Upper lobe of right lung (tissue), 1 donor: ENCODE measurements at regions not wholly inside any gene's neighbourhood (a gene's known extent, or its start where the extent isn't known, plus 50 kb on each side); places are given as distances from the start of the nearest gene placed in this dataset.

Experiments
- ATAC-seq: fragments of 200-7000 bp; cut with Tn5 transposase; one replicate; pipeline ENCODE4 v1.9.1; 2020; ENCODE audit warnings: mild to moderate bottlenecking, moderate library complexity
- DNase-seq: peaks from one replicate; pipeline ENCODE4 v3.0.0-alpha.2; 2020
- H3K27ac ChIP-seq: fragments of 200-600 bp; one replicate; pipeline ENCODE4 v1.8.0; 2022
- H3K27me3 ChIP-seq: fragments of 200-600 bp; one replicate; pipeline ENCODE4 v1.8.0; 2022; ENCODE audit warnings: mild to moderate bottlenecking
- H3K36me3 ChIP-seq: fragments of 200-600 bp; one replicate; pipeline ENCODE4 v1.8.0; 2022
- H3K4me1 ChIP-seq: fragments of 200-600 bp; one replicate; pipeline ENCODE4 v1.8.0; 2022
- H3K4me3 ChIP-seq: fragments of 200-600 bp; one replicate; pipeline ENCODE4 v1.8.0; 2022; ENCODE audit warnings: mild to moderate bottlenecking
- H3K9me3 ChIP-seq: fragments of 200-600 bp; one replicate; pipeline ENCODE4 v1.8.0; 2022
- CTCF ChIP-seq: fragments of 200-600 bp; IDR thresholded peaks from one replicate; pipeline ENCODE4 v1.8.0; 2022; ENCODE audit warnings: antibody characterized with exemption
- intact Hi-C: fragments of 100-400 bp; cut with DNase I; formaldehyde crosslinking; loops from one replicate; pipeline ENCODE4 v1.11.0; 2022
- donor health status: DM: no; HTN: yes; CAD: no; lungs with severe emphysema.

DNA sequence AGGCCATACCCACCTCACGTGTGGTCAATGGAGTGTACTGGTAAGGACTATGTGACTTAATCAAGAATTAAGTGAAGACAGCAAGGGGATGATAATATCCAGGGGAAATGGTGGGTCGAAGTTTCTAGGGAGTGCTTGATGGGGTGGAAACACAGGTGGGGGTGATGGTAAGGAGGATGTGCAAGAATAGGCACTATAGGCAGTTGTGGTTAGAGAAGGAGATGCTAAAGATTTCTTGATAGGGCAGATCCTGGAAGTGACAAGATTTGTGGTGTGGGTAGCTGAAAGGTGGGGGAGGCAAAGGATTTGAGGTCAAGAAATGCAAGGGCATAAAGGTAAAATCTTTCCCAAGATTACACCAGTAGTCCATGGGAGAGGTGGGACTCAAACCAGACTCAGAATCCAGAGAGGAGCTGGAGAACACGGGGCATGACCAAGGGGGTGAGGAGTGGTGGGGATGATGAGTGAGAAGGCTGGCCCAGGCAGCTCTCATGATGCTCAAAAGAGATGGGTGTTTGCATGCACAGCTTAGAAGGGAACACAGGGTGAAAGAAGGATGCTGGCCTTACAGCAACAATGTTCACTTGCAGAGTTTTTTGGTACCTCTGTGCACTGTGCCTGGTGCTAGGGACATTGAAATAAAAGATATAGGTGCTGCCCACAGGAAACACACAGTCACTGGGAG, 78.4 kb downstream of the CCR1 start:
- intact Hi-C loops = no loop called here
- Histone ChIP-seq H3K9me3 (no peaks in the 10 kb centered on the region), H3K27ac (peak overlapping the region; percentile 4), H3K4me1 (peaks cover 6% of the 10 kb centered on the region), H3K36me3 (no peaks in the 10 kb centered on the region), H3K27me3 (no peaks in the 10 kb centered on the region), H3K4me3 (no peak overlapping the region)
- no peak for TF ChIP-seq CTCF
- ATAC-seq = no peak
- no peak for DNase-seq

DNA sequence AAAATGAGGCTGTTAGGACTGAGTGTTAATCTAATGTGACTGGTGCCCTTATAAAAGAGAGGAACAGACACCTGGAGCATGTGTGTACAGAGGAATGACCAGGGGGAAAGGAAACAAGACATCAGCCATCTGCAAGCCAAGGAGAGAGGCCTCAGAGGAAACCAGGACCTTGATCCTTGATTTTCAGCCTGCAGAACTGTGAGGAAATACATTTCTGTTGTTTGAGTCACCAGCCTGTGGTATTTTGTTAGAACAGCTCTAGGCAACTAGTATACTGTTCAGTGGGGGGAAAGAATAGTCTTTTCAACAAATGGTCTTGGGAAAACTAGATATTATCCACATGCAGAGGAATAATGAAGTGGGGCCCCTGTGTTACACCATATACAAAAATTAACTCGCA, 80.6 kb downstream of the CCR1 start:
- ATAC-seq (peak; percentile 65), DNase-seq (no peak)
- H3K27me3 ChIP-seq = no peaks in the 10 kb centered on the region
- H3K9me3 ChIP-seq = no peaks in the 10 kb centered on the region
- H3K36me3 ChIP-seq = no peaks in the 10 kb centered on the region
- intact Hi-C loops = no loop called here
- H3K4me1 ChIP-seq = peaks cover 14% of the 10 kb centered on the region
- no peak overlapping the region for H3K4me3 ChIP-seq
- TF ChIP-seq CTCF = no peak
- H3K27ac ChIP-seq = peak overlapping the region; percentile 52

- no peak for TF ChIP-seq CTCF
- intact Hi-C loops = no loop called here
- Histone ChIP-seq H3K27me3 (no peaks in the 10 kb centered on the region), H3K4me3 (no peak overlapping the region), H3K4me1 (peaks cover 14% of the 10 kb centered on the region), H3K9me3 (no peaks in the 10 kb centered on the region), H3K27ac (peak overlapping the region; percentile 7), H3K36me3 (no peaks in the 10 kb centered on the region)
- no peak for DNase-seq
- no peak for ATAC-seq
These were observed 83.6 kb downstream of the CCR1 start for GRCh38 chr3:46124216-46125177.

- TF ChIP-seq CTCF = no peak
- H3K9me3 ChIP-seq = no peaks in the 10 kb centered on the region
- no peak for DNase-seq
- no peaks in the 10 kb centered on the region for H3K36me3 ChIP-seq
- no peak overlapping the region for H3K27ac ChIP-seq
- peaks cover 14% of the 10 kb centered on the region for H3K4me1 ChIP-seq
- H3K27me3 ChIP-seq = no peaks in the 10 kb centered on the region
- intact Hi-C loops = no loop called here
- no peak for ATAC-seq
- no peak overlapping the region for H3K4me3 ChIP-seq
These were observed 84.5 kb downstream of the CCR1 start for GRCh38 chr3:46123646-46124045.

- TF ChIP-seq CTCF = no peak
- no peak for ATAC-seq
- no peaks in the 10 kb centered on the region for H3K27me3 ChIP-seq
- intact Hi-C loops = no loop called here
- no peak for DNase-seq
- H3K4me1 ChIP-seq = peaks cover 14% of the 10 kb centered on the region
- H3K36me3 ChIP-seq = no peaks in the 10 kb centered on the region
- H3K4me3 ChIP-seq = no peak overlapping the region
- no peak overlapping the region for H3K27ac ChIP-seq
- H3K9me3 ChIP-seq = no peaks in the 10 kb centered on the region
These were observed 86.0 kb downstream of the CCR1 start for GRCh38 chr3:46122091-46122490.
